IMR-90 (cell line): ENCODE measurements at regions not wholly inside any gene's neighbourhood (a gene's known extent, or its start where the extent isn't known, plus 50 kb on each side); places are given as distances from the start of the nearest gene placed in this dataset.

ENCODE experiments used
- ATAC-seq: fragments of 200-7000 bp; cut with Tn5 transposase; 2 replicates; pipeline ENCODE4 v1.9.1; 2020; ENCODE audit warnings: low read depth, mild to moderate bottlenecking, moderate library complexity
- BruUV-seq: library from RNA; stranded (reverse); fragments of 400-500 nt; replicated peaks from 2 replicates; lab custom pipeline; 2021; lab: Mats Ljungman, UMichigan
- CTCF ChIA-PET: fragments of 300-600 bp; formaldehyde crosslinking; extraction: SDS; loops from one replicate; lab custom pipeline; 2021; ENCODE audit warnings: antibody characterized with exemption; lab: Yijun Ruan, JAX
- POLR2A ChIA-PET: fragments of 300-600 bp; sonication (Branson Sonifier 250); formaldehyde crosslinking; loops from one replicate; lab custom pipeline; 2022; ENCODE audit warnings: antibody characterized with exemption; ENCODE audit not compliant: unreplicated experiment; lab: Charles Lee
- DNase-seq: peaks from one replicate; pipeline ENCODE4 v3.0.0; 2013
- H2AFZ ChIP-seq: replicated peaks from 2 replicates; pipeline ENCODE3; 2013; ENCODE audit warnings: low read length, mild to moderate bottlenecking; ENCODE audit not compliant: poor library complexity
- H2AK5ac ChIP-seq: 2 replicates; pipeline ENCODE4 v1.6.1; 2013; ENCODE audit warnings: low read depth, low read length, inconsistent platforms
- H2AK9ac ChIP-seq: replicated peaks from 2 replicates; pipeline ENCODE3; 2013; ENCODE audit warnings: mild to moderate bottlenecking, low read depth, low read length, moderate library complexity; ENCODE audit not compliant: poor library complexity
- H2BK120ac ChIP-seq: 2 replicates; pipeline ENCODE4 v1.6.1; 2013; ENCODE audit warnings: low read depth, low read length, inconsistent platforms
- H2BK15ac ChIP-seq: 3 replicates; pipeline ENCODE4 v1.6.1; 2013; ENCODE audit warnings: low read depth, low read length, inconsistent platforms
- H2BK20ac ChIP-seq: 2 replicates; pipeline ENCODE4 v1.6.1; 2013; ENCODE audit warnings: low read depth, mild to moderate bottlenecking, inconsistent platforms, low read length, moderate library complexity
- H2BK5ac ChIP-seq: 2 replicates; pipeline ENCODE4 v1.6.1; 2013; ENCODE audit warnings: mild to moderate bottlenecking, low read depth, low read length, inconsistent platforms; ENCODE audit not compliant: poor library complexity, severe bottlenecking
- H3K14ac ChIP-seq: replicated peaks from 2 replicates; pipeline ENCODE4 v1.6.1; 2013; ENCODE audit warnings: low read depth, low read length, inconsistent platforms
- H3K18ac ChIP-seq: 2 replicates; pipeline ENCODE4 v1.6.1; 2013; ENCODE audit warnings: low read depth, low read length, control low read depth
- H3K23ac ChIP-seq: 2 replicates; pipeline ENCODE4 v1.6.1; 2013; ENCODE audit warnings: low read depth, low read length, inconsistent platforms
- H3K27ac ChIP-seq: 2 replicates; pipeline ENCODE4 v1.5.1; 2013; ENCODE audit warnings: mild to moderate bottlenecking, control low read depth, low read length; ENCODE audit not compliant: insufficient read depth
- H3K27me3 ChIP-seq: 2 replicates; pipeline ENCODE4 v1.6.1; 2013; ENCODE audit warnings: low read length; ENCODE audit not compliant: control insufficient read depth, insufficient read depth
- H3K36me3 ChIP-seq: 2 replicates; pipeline ENCODE4 v1.6.1; 2013; ENCODE audit warnings: low read length, mixed read lengths; ENCODE audit not compliant: control insufficient read depth, insufficient read depth
- H3K4ac ChIP-seq: 2 replicates; pipeline ENCODE4 v1.6.1; 2013; ENCODE audit warnings: low read depth, low read length, inconsistent platforms
- H3K4me1 ChIP-seq: 2 replicates; pipeline ENCODE4 v1.6.1; 2013; ENCODE audit warnings: low read length, mixed read lengths; ENCODE audit not compliant: control insufficient read depth, insufficient read depth
- H3K4me2 ChIP-seq: 2 replicates; pipeline ENCODE4 v1.6.1; 2013; ENCODE audit warnings: low read depth, mild to moderate bottlenecking, control low read depth, low read length, moderate library complexity
- H3K4me3 ChIP-seq: 2 replicates; pipeline ENCODE4 v1.5.1; 2013; ENCODE audit warnings: low read depth, mild to moderate bottlenecking, control low read depth, low read length, moderate library complexity; ENCODE audit not compliant: insufficient read depth
- H3K56ac ChIP-seq: 2 replicates; pipeline ENCODE4 v1.6.1; 2013; ENCODE audit warnings: low read length, inconsistent platforms; ENCODE audit not compliant: insufficient read depth; ENCODE audit errors: extremely low read depth
- H3K79me1 ChIP-seq, 2 experiments: 2 replicates each; pipeline ENCODE4 v1.6.1; 2013; ENCODE audit warnings: low read length in 2 of 2, inconsistent platforms in 1 of 2, low read depth in 1 of 2
- H3K9ac ChIP-seq: 2 replicates; pipeline ENCODE4 v1.6.1; 2013; ENCODE audit warnings: low read depth, low read length, control low read depth
- H3K9me1 ChIP-seq: 2 replicates; pipeline ENCODE4 v1.6.1; 2013; ENCODE audit warnings: low read length, inconsistent platforms; ENCODE audit not compliant: insufficient read depth
- H3K9me3 ChIP-seq: 2 replicates; pipeline ENCODE4 v1.6.1; 2013; ENCODE audit warnings: low read length; ENCODE audit not compliant: control insufficient read depth, insufficient read depth
- H4K20me1 ChIP-seq: 2 replicates; pipeline ENCODE4 v1.6.1; 2013; ENCODE audit warnings: low read length, inconsistent platforms; ENCODE audit not compliant: insufficient read depth
- H4K5ac ChIP-seq: 2 replicates; pipeline ENCODE4 v1.6.1; 2013; ENCODE audit warnings: mild to moderate bottlenecking, low read depth, low read length, control low read depth
- H4K8ac ChIP-seq, 2 experiments: 2 replicates each; pipeline ENCODE4 v1.6.1; 2013; ENCODE audit warnings: low read depth in 2 of 2, low read length in 2 of 2, control low read depth in 1 of 2, inconsistent platforms in 1 of 2
- H4K91ac ChIP-seq: 2 replicates; pipeline ENCODE4 v1.6.1; 2013; ENCODE audit warnings: low read depth, low read length, inconsistent platforms; ENCODE audit not compliant: insufficient read depth
- BHLHE40 ChIP-seq: fragments of 150-350 bp; IDR thresholded peaks from 2 replicates; pipeline ENCODE4 v1.6.1; 2016; ENCODE audit warnings: mild to moderate bottlenecking, low read depth, low read length
- CEBPB ChIP-seq: IDR thresholded peaks from 2 replicates; pipeline ENCODE4 v1.6.1; 2012; ENCODE audit warnings: low read depth, low read length, improper control_type of control experiment
- CHD1 ChIP-seq: IDR thresholded peaks from 2 replicates; pipeline ENCODE4 v1.6.1; 2012; ENCODE audit warnings: low read depth, low read length, improper control_type of control experiment
- ELK1 ChIP-seq: fragments of 150-350 bp; IDR thresholded peaks from 2 replicates; pipeline ENCODE4 v1.6.1; 2016; ENCODE audit warnings: low read depth, mild to moderate bottlenecking, low read length, moderate library complexity, borderline replicate concordance
- FOS ChIP-seq: fragments of 150-350 bp; IDR thresholded peaks from 2 replicates; pipeline ENCODE4 v1.6.1; 2016; ENCODE audit warnings: low read depth, low read length
- MAFK ChIP-seq: IDR thresholded peaks from 2 replicates; pipeline ENCODE4 v1.6.1; 2012; ENCODE audit warnings: low read depth, low read length, improper control_type of control experiment
- MAZ ChIP-seq: IDR thresholded peaks from 2 replicates; pipeline ENCODE4 v1.6.1; 2012; ENCODE audit warnings: low read depth, mild to moderate bottlenecking, low read length, improper control_type of control experiment, moderate library complexity, borderline replicate concordance
- MXI1 ChIP-seq: IDR thresholded peaks from 2 replicates; pipeline ENCODE4 v1.6.1; 2012; ENCODE audit warnings: low read depth, mild to moderate bottlenecking, low read length, moderate library complexity, borderline replicate concordance
- NFE2L2 ChIP-seq: fragments of 150-350 bp; IDR thresholded peaks from 2 replicates; pipeline ENCODE4 v1.6.1; 2016; ENCODE audit warnings: low read depth, mild to moderate bottlenecking, low read length
- POLR2A ChIP-seq: IDR thresholded peaks from 2 replicates; pipeline ENCODE4 v1.6.1; 2012; ENCODE audit warnings: mild to moderate bottlenecking, low read depth, low read length
- RAD21 ChIP-seq: IDR thresholded peaks from 2 replicates; pipeline ENCODE4 v1.6.1; 2012; ENCODE audit warnings: low read length, improper control_type of control experiment
- RCOR1 ChIP-seq: IDR thresholded peaks from 2 replicates; pipeline ENCODE4 v1.6.1; 2012; ENCODE audit warnings: mild to moderate bottlenecking, low read length, improper control_type of control experiment; ENCODE audit not compliant: insufficient replicate concordance
- RFX5 ChIP-seq: IDR thresholded peaks from 2 replicates; pipeline ENCODE4 v1.8.0; 2012; ENCODE audit warnings: low read depth, mild to moderate bottlenecking, low read length, moderate library complexity
- SMC3 ChIP-seq: fragments of 150-350 bp; IDR thresholded peaks from 2 replicates; pipeline ENCODE4 v1.6.1; 2016; ENCODE audit warnings: low read depth, mild to moderate bottlenecking, antibody characterized with exemption, low read length, moderate library complexity
- USF2 ChIP-seq: fragments of 150-350 bp; IDR thresholded peaks from 2 replicates; pipeline ENCODE4 v1.6.1; 2017; ENCODE audit warnings: mild to moderate bottlenecking, antibody characterized with exemption, low read length, low read depth
- WGBS, 2 experiments: methylation state at CpG; one replicate each; pipeline versions ENCODE4 v1.1.5 to v1.1.7; 2013; ENCODE audit warnings: missing lambda C conversion rate in 2 of 2; ENCODE audit not compliant: insufficient read length in 1 of 2; ENCODE audit errors: extremely low coverage in 2 of 2; 5-methylcytosine and 5-hydroxymethylcytosine counted together
- dilution Hi-C: fragments of 300-500 bp; cut with HindIII; formaldehyde crosslinking; loops from one replicate; pipeline ENCODE4 v1.14.3; 2018; ENCODE audit warnings: low sequenced_read_pairs; ENCODE audit not compliant: unreplicated experiment
- in situ Hi-C: fragments of 300-500 bp; cut with MboI; formaldehyde crosslinking; loops from 3 replicates; pipeline ENCODE4 v1.14.3; 2019; ENCODE audit warnings: low sequenced_read_pairs, inconsistent platforms, mixed read lengths
- intact Hi-C: fragments of 100-400 bp; cut with micrococcal nuclease; formaldehyde crosslinking; loops from 2 replicates; pipeline ENCODE4 v1.10.0; 2022
- TF ChIP-seq, protein P1 (sequence below): conservative IDR thresholded peaks from 2 replicates; pipeline ENCODE4 v1.5.1; 2012; ENCODE audit warnings: mild to moderate bottlenecking, low read depth, low read length, improper control_type of control experiment

DNA sequence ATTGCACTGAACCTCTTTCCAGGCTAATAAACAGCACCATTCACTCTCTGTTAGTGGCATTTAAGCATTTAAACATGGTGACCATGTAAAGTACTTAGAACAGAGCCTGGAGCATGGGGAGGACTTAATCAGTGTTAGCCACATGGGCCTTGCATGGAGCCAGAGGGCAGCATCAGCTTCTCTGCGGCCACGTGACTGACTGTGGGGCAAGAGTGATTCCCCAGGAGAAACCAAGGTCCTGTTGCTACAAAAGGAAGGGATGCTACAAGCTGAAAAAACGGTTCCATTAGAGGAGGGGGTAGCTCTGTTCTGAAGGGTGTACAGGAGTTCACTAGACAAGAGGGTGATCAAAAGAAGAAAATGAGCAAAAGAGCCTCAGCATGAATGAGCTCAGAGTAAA lies 256.8 kb downstream of the MATN1 start:
- Histone ChIP-seq H3K27me3 (no peaks in the 10 kb centered on the region), H3K4ac (no peak overlapping the region), H3K4me1 (no peaks in the 10 kb centered on the region), H3K4me2 (no peak overlapping the region), H3K27ac (no peak overlapping the region), H3K79me1 (no peaks in the 10 kb centered on the region), H4K5ac (no peak overlapping the region), H3K23ac (no peak overlapping the region), H3K36me3 (no peaks in the 10 kb centered on the region), H3K14ac (no peak overlapping the region), H2BK20ac (no peak overlapping the region), H3K18ac (no peak overlapping the region), H3K9ac (no peak overlapping the region), H2AK9ac (no peak overlapping the region), H2BK120ac (no peak overlapping the region), H4K20me1 (no peaks in the 10 kb centered on the region), H2BK5ac (no peak overlapping the region), H3K9me1 (no peaks in the 10 kb centered on the region), H2AK5ac (no peak overlapping the region), H2BK15ac (no peak overlapping the region), H3K9me3 (peaks cover 9% of the 10 kb centered on the region; the same call in 1 of the 2 replicates), H3K4me3 (no peak overlapping the region), H2AFZ (no peak overlapping the region), H4K8ac (no peak overlapping the region), H4K91ac (no peak overlapping the region), H3K56ac (no peak overlapping the region)
- intact Hi-C loops, result no loop called here
- POLR2A ChIA-PET, result no interaction called here
- dilution Hi-C loops, result no loop called here
- ATAC-seq (no peak), DNase-seq (no peak)
- no TSS peak for BruUV-seq
- no peak for TF ChIP-seq CHD1
- TF ChIP-seq RAD21, result no peak
- TF ChIP-seq RFX5, result no peak
- no peak for TF ChIP-seq POLR2A
- TF ChIP-seq, protein P1, sequence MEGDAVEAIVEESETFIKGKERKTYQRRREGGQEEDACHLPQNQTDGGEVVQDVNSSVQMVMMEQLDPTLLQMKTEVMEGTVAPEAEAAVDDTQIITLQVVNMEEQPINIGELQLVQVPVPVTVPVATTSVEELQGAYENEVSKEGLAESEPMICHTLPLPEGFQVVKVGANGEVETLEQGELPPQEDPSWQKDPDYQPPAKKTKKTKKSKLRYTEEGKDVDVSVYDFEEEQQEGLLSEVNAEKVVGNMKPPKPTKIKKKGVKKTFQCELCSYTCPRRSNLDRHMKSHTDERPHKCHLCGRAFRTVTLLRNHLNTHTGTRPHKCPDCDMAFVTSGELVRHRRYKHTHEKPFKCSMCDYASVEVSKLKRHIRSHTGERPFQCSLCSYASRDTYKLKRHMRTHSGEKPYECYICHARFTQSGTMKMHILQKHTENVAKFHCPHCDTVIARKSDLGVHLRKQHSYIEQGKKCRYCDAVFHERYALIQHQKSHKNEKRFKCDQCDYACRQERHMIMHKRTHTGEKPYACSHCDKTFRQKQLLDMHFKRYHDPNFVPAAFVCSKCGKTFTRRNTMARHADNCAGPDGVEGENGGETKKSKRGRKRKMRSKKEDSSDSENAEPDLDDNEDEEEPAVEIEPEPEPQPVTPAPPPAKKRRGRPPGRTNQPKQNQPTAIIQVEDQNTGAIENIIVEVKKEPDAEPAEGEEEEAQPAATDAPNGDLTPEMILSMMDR, result no peak
- TF ChIP-seq FOS, result no peak
- no peak for TF ChIP-seq BHLHE40
- no peak for TF ChIP-seq USF2
- TF ChIP-seq MXI1, result no peak
- no peak for TF ChIP-seq CEBPB
- no peak for TF ChIP-seq MAFK
- TF ChIP-seq SMC3, result no peak
- no peak for TF ChIP-seq MAZ
- TF ChIP-seq ELK1, result no peak
- TF ChIP-seq NFE2L2, result no peak
- TF ChIP-seq RCOR1, result no peak
- CTCF ChIA-PET, result no interaction called here
- whole genome bisulfite sequencing, 2 experiments, result 37% methylated on average over 2 of the region's 3 CpGs; no CpG with 5 or more reads in 1 of the 2 experiments
- in situ Hi-C loops, result no loop called here
